Adrenal gland (tissue), 5 donors: ENCODE measurements at regions not wholly inside any gene's neighbourhood (a gene's known extent, or its start where the extent isn't known, plus 50 kb on each side); places are given as distances from the start of the nearest gene placed in this dataset.

ENCODE experiments used
- POLR2A ChIP-seq, 2 donors: fragments of 450-650 bp; IDR thresholded peaks; one replicate each; pipeline ENCODE4 v1.6.1; 2017; ENCODE audit warnings: antibody characterized with exemption in 2 of 2, mild to moderate bottlenecking in 2 of 2, moderate library complexity in 1 of 2
- TF ChIP-seq, protein P1 (sequence below), 6 experiments: fragments of 450-650 bp in 4 of 6; fragments of 200-600 bp in 2 of 6; sonication (generic) in 1 of 6; IDR thresholded peaks; 1 replicate in 5 of 6; 2 replicates in 1 of 6; pipeline versions ENCODE4 v1.5.1 to v1.8.0; 2016 to 2021; ENCODE audit warnings: antibody characterized with exemption in 6 of 6, mild to moderate bottlenecking in 2 of 6, moderate library complexity in 1 of 6
- donor health status: DM: no; HTN: no; CAD: no.

DNA sequence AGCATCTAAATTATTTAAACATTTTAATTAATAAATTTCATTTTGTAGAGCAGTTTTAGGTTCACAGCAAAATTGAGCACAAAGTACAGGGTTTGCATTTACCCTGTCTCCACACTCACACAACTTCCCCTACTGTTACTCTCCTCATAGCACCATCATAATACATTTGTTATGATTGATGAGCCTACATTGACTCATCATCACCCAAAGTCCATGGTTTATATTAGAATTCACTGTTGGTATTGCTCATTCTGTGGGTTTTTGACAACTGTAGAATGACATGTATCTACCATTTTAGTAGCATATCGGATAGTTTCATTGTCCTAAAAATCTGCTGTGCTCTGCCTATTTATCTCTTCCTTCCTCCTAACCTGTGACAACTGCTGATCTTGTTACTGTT is 411.1 kb upstream of the MPDZ start:
- TF ChIP-seq, protein P1, sequence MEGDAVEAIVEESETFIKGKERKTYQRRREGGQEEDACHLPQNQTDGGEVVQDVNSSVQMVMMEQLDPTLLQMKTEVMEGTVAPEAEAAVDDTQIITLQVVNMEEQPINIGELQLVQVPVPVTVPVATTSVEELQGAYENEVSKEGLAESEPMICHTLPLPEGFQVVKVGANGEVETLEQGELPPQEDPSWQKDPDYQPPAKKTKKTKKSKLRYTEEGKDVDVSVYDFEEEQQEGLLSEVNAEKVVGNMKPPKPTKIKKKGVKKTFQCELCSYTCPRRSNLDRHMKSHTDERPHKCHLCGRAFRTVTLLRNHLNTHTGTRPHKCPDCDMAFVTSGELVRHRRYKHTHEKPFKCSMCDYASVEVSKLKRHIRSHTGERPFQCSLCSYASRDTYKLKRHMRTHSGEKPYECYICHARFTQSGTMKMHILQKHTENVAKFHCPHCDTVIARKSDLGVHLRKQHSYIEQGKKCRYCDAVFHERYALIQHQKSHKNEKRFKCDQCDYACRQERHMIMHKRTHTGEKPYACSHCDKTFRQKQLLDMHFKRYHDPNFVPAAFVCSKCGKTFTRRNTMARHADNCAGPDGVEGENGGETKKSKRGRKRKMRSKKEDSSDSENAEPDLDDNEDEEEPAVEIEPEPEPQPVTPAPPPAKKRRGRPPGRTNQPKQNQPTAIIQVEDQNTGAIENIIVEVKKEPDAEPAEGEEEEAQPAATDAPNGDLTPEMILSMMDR (IDR thresholded peaks at IDR 0.05): no peak
- no peak for TF ChIP-seq POLR2A (IDR thresholded peaks at IDR 0.05)
